TTC549 (cell line): ENCODE measurements at regions not wholly inside any gene's neighbourhood (a gene's known extent, or its start where the extent isn't known, plus 50 kb on each side); places are given as distances from the start of the nearest gene placed in this dataset.

ENCODE experiments used
- FAIRE-seq: peaks from 2 replicates; lab custom pipeline; 2012; peaks lifted over from hg19 to GRCh38; lab: Jason Lieb, UNC

GRCh38 chr6:146886587-146887446 lies 288.0 kb downstream of the ADGB start:
- FAIRE-seq, result no peak

- FAIRE-seq, result no peak
Measured at GRCh38 chr6:146887447-146888077, 288.8 kb downstream of the ADGB start.

GRCh38 chr6:146889303-146889702 lies 290.5 kb downstream of the ADGB start:
- FAIRE-seq, result no peak

DNA sequence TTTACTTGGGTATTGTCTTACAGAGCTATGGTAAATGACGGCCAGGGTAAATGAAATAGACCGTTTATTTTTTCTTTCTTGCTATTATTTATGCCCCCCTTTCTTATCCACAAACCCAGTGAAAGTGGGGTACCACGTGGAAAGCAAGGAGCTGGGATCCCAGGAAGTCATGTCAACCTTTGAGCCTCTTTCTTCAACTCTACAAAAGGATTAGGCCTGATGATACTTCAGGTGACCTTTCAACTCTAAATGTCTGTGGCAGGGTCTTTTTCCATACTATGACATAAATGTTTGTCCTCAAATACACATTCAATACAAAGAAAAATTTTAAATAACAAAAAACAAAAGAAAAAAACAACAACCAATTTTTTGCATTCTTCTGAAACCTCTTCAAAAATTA lies 291.4 kb downstream of the ADGB start:
- FAIRE-seq, result no peak

GRCh38 chr6:146890644-146891434 lies 292.1 kb downstream of the ADGB start:
- FAIRE-seq, result no peak

DNA sequence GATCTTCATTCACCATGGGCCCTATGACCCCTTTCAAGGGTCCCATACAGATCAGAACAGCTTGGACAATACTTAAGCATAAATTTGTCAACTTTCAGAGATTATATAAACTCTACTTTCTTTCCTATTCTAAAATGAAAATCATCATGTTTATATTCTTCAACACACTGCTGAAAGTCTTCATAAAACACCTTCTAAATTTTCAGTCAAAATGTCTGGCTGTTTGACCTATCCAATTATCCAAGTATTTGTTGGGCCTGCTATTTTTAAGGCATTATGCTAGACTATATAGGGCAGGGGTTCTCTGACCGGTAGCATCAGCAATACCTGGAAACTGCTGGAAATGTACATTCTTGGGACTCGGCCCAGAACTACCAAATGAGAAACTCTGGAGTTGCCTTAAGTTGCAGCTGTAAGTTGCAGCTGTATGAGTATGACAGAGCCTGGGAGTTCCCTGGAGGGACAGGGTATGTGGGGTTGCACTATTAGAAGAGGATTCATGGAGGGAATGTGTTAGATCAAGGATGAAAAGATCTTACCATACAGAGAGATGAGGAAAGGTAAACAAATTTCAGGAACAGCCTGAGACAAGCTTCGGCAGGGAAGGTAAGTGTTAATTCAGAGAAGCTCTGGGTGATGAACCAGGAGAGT lies 293.0 kb downstream of the ADGB start:
- no peak for FAIRE-seq

- FAIRE-seq, result no peak
Measured at GRCh38 chr6:146892283-146892612, 293.5 kb downstream of the ADGB start.

GRCh38 chr6:146892613-146893401 lies 294.0 kb downstream of the ADGB start:
- FAIRE-seq, result no peak

- FAIRE-seq, result no peak
Measured at GRCh38 chr6:146893690-146894089, 294.9 kb downstream of the ADGB start.

- no peak for FAIRE-seq
Measured at GRCh38 chr6:146894624-146895023, 295.9 kb downstream of the ADGB start.

DNA sequence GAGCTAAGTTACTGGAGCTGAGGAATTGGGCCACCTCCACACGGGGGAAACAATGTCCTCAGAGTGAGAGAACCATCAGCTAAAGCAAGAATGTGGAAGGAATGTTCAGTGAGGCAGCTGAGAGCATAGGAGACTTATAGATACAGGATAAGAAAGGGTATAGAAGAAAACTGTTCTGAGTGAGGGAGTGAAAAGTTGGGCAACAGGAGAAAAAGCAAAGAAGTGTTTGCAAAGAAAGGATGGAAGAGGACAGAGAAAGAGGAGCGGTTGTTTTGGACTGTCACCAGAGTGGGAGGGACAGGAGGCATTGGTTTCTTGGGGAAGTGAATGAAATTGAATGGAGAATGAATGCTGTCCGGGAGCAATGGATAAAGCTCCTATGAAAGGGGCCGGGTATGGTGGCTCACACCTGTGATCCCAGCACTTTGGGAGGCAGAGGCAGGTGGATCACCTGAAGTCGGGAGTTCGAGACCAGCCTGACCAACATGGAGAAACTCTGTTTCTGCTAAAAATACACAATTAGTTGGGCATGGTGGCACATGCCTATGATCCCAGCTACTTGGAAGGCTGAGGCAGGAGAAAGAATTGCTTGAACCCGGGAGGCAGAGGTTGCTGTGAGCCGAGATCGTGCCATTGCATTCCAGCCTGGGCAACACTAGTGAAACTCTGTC lies 296.5 kb downstream of the ADGB start:
- FAIRE-seq, result no peak

- no peak for FAIRE-seq
Measured at GRCh38 chr6:146895772-146896061, 296.9 kb downstream of the ADGB start.

DNA sequence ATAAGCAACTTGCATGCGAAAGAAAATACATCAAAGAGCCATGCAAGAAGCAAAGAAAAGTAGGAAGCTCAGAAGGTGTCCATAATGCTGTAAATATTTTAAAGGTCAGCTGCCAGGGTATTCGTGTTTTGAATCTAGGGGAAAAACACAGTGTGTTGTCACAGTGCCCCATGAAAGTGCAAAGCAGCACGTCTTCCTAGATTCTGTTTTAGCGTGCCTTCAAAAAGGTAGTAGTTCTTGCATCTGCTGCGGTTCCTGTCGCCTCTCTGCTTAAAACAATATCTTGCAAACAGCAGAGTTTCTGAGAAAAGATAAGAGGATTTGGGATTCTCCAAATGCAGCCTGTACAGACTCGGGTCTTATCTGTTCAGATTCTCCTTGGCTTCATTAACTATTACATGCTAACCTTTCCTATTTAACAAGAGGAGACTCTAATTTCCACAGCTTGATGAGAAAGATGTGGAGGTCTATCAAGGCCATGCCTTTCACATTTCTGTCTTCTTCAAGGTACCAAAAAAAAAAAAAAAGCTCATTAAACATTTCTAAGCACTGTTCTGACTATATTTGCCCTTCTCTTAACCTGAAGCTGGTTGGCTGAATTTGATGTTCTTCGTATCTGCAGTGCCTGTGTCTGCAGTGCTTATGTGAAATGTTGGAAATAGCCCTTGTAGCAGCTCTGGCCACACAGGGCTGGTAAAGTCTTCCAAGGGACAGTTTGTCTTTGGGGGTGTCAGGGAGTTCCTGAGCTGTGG lies 297.5 kb downstream of the ADGB start:
- no peak for FAIRE-seq

GRCh38 chr6:146896960-146897701 lies 298.4 kb downstream of the ADGB start:
- no peak for FAIRE-seq

- FAIRE-seq, result no peak
Measured at GRCh38 chr6:146898069-146898887, 299.5 kb downstream of the ADGB start.

DNA sequence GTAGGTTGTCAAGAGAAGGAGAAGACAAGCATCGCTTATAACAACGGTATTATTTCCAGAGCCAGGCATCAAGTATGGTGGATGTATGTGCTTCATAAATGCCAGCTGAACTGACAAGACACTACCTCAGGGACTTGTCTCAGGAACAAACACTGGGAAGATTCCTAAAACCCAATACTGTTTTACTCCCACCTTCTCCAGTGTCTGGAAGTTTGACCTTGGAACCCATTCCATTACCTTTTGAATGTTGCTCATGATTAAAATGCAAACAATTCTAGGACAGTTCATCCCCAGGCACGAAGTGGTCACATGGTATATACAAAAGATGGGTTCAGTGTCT lies 300.1 kb downstream of the ADGB start:
- no peak for FAIRE-seq

- FAIRE-seq, result peak; percentile 43
Measured at GRCh38 chr6:146901940-146902816, 302.0 kb upstream of the STXBP5 start.

DNA sequence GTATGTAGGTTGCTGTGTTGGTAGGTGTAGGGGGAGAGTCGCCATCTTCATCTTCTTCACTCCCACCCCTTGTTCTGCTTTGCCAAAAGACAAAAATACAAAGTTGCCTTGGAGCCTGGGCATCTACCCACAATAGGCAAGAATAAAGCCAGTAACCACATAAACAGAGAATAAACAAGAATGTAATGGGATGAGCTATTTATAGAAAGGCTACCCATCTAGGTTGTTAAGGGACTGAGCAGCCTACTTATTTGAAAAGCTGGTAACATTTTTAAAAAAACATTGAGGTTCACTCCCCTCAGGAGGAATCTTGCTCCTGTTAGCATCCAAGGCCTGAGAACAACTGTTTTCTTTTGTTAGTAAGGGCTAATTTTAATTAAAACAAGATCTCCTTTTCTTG lies 301.4 kb upstream of the STXBP5 start:
- FAIRE-seq, result no peak
